Tibial nerve (tissue), 4 donors: ENCODE measurements at regions not wholly inside any gene's neighbourhood (a gene's known extent, or its start where the extent isn't known, plus 50 kb on each side); places are given as distances from the start of the nearest gene placed in this dataset.

ENCODE experiments used
- DNase-seq, 2 donors: peaks; one replicate each; pipeline ENCODE4 v3.0.0-alpha.2; 2019; ENCODE audit warnings: low spot score in 2 of 2
- H3K27ac ChIP-seq, 4 donors: fragments of 200-600 bp; sonication (generic) in 3 of 4; one replicate each; pipeline ENCODE4 v1.5.1; 2017 to 2019; ENCODE audit warnings: mild to moderate bottlenecking in 1 of 4
- H3K27me3 ChIP-seq, 2 donors: fragments of 200-600 bp; sonication (generic) in 1 of 2; one replicate each; pipeline versions ENCODE4 v1.5.1 to v1.6.0; 2017 to 2019
- H3K36me3 ChIP-seq, 3 donors: fragments of 200-600 bp; sonication (generic); one replicate each; pipeline ENCODE4 v1.5.1; 2018 to 2019
- H3K4me1 ChIP-seq, 4 donors: fragments of 200-600 bp; sonication (generic) in 3 of 4; one replicate each; pipeline ENCODE4 v1.5.1; 2017 to 2019
- H3K4me3 ChIP-seq, 4 donors: fragments of 200-600 bp; sonication (generic) in 3 of 4; one replicate each; pipeline ENCODE4 v1.5.1; 2017 to 2019; ENCODE audit warnings: mild to moderate bottlenecking in 1 of 4, moderate library complexity in 1 of 4
- H3K9me3 ChIP-seq, 4 donors: fragments of 200-600 bp; sonication (generic) in 3 of 4; one replicate each; pipeline ENCODE4 v1.5.1; 2017 to 2019
- CTCF ChIP-seq, 5 experiments: fragments of 200-600 bp in 3 of 5; fragments of 450-650 bp in 2 of 5; sonication (generic) in 3 of 5; IDR thresholded peaks; one replicate each; pipeline ENCODE4 v1.5.1; 2016 to 2019; ENCODE audit warnings: antibody characterized with exemption in 5 of 5, mild to moderate bottlenecking in 3 of 5, moderate library complexity in 2 of 5
- EP300 ChIP-seq, 2 donors: sonication (generic); formaldehyde crosslinking; IDR thresholded peaks; one replicate each; pipeline ENCODE4 v1.6.1; 2017; ENCODE audit warnings: antibody characterized with exemption in 2 of 2, mild to moderate bottlenecking in 1 of 2
- POLR2A ChIP-seq, 2 donors: fragments of 450-650 bp; IDR thresholded peaks; one replicate each; pipeline ENCODE4 v1.6.1; 2017; ENCODE audit warnings: antibody characterized with exemption in 2 of 2, mild to moderate bottlenecking in 2 of 2, moderate library complexity in 2 of 2
- WGBS, 2 donors: methylation state at CpG; one replicate each; pipeline ENCODE4 v1.1.5; 2018; 5-methylcytosine and 5-hydroxymethylcytosine counted together

DNA sequence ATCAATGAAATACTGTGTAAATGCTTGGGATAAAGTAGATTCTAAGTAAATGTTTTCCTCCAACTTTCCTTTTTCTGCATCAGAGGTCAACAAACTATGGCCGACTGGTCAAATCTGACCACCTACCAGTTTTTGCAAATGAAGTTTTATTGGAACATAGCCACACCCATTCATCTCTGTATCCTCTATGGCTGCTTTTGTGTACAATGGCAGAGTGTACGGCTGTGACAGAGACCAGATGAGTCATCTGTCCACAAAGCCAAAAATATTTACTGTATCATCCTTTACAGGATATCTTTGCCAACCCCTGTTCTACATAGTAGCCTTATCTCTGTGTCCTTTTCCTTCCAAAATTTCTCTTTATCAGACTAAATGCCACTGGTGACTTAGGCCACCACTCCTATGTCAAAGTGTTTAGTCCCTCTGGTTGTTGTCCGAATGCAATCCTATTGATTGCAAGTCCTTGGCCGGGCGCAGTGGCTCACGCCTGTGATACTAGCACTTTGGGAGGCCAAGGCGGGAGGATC lies 218.4 kb upstream of the KLF4 start:
- WGBS, 2 donors: 77 to 78% methylated on average over 7 of the region's 7 CpGs
- Histone ChIP-seq H3K4me1 (peaks cover 0 to 7% (median 3%) of the 10 kb centered on the region in 4 donors), H3K36me3 (no peaks in the 10 kb centered on the region), H3K9me3 (peaks cover 0 to 2% (median 0%) of the 10 kb centered on the region in 4 donors), H3K4me3 (no peak overlapping the region), H3K27ac (no peak overlapping the region), H3K27me3 (no peaks in the 10 kb centered on the region)
- no peak for TF ChIP-seq CTCF (IDR thresholded peaks at IDR 0.05)
- no peak for TF ChIP-seq POLR2A (IDR thresholded peaks at IDR 0.05)
- DNase-seq: no peak

- H3K9me3 ChIP-seq: peaks cover 0 to 3% (median 0%) of the 10 kb centered on the region in 4 donors
- no peak for TF ChIP-seq POLR2A (IDR thresholded peaks at IDR 0.05)
- TF ChIP-seq CTCF (IDR thresholded peaks at IDR 0.05): no peak
- TF ChIP-seq EP300 (IDR thresholded peaks at IDR 0.05): no peak
- H3K4me3 ChIP-seq: no peak overlapping the region
- no peaks in the 10 kb centered on the region for H3K27me3 ChIP-seq
- no peak overlapping the region for H3K27ac ChIP-seq
- DNase-seq: no peak
- WGBS, 2 donors: 27 to 30% methylated on average over 6 of the region's 6 CpGs
- H3K36me3 ChIP-seq: no peaks in the 10 kb centered on the region
- peaks cover 0 to 7% (median 3%) of the 10 kb centered on the region in 4 donors for H3K4me1 ChIP-seq
Observed at GRCh38 chr9:107707428-107707837, 217.9 kb upstream of the KLF4 start.

DNA sequence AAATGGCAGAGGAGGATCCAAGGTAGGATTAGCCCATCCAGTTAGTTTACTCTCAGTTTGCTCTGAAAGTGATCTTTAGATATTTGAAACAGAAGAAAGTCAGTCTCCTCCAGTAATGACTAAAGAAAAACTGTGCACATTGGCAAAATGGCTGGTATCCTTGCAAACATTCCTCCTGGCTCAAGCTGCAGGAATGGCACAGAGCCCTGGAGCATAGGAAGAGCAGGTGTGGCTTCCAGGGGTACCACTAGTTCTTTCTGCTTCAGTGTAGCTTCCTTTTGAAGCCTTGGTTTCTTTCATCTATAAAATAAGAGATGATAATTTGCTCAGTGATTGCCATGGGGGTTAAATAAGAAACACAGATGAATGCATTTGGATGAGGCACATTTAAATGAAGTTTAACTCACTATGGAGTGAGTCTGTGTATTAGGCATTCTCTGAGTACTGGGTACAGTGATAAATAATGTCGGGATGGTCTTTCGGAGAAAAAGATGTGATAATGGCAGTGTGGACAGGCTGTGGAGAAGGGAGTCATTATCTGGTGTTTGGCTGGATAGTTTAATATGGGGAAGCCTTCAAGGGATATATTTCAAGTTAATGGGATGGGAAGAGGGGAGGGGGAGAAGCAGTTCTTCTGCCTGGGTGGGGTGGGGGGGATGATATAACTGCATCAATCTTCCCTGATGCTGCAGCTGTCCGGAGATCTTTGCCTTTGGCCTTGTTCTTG lies 217.3 kb upstream of the KLF4 start:
- 64 to 71% methylated on average over 3 of the region's 3 CpGs for WGBS, 2 donors
- Histone ChIP-seq H3K27me3 (no peaks in the 10 kb centered on the region), H3K27ac (no peak overlapping the region), H3K4me1 (peaks cover 0 to 7% (median 2%) of the 10 kb centered on the region in 4 donors), H3K36me3 (no peaks in the 10 kb centered on the region), H3K9me3 (peaks cover 0 to 3% (median 0%) of the 10 kb centered on the region in 4 donors), H3K4me3 (no peak overlapping the region)
- no peak for DNase-seq
- TF ChIP-seq POLR2A (IDR thresholded peaks at IDR 0.05) (no peak), CTCF (IDR thresholded peaks at IDR 0.05) (no peak), EP300 (IDR thresholded peaks at IDR 0.05) (no peak)

- H3K36me3 ChIP-seq: no peaks in the 10 kb centered on the region
- 45 to 76% methylated on average over 3 of the region's 3 CpGs for WGBS, 2 donors
- H3K27ac ChIP-seq: no peak overlapping the region
- no peak for TF ChIP-seq EP300 (IDR thresholded peaks at IDR 0.05)
- no peak for TF ChIP-seq POLR2A (IDR thresholded peaks at IDR 0.05)
- no peak for TF ChIP-seq CTCF (IDR thresholded peaks at IDR 0.05)
- no peaks in the 10 kb centered on the region for H3K27me3 ChIP-seq
- H3K4me3 ChIP-seq: no peak overlapping the region
- peaks cover 0 to 3% (median 0%) of the 10 kb centered on the region in 4 donors for H3K9me3 ChIP-seq
- H3K4me1 ChIP-seq: peaks cover 0 to 7% (median 0%) of the 10 kb centered on the region in 4 donors
- DNase-seq: no peak
Observed at GRCh38 chr9:107705521-107705920, 216.0 kb upstream of the KLF4 start.

DNA sequence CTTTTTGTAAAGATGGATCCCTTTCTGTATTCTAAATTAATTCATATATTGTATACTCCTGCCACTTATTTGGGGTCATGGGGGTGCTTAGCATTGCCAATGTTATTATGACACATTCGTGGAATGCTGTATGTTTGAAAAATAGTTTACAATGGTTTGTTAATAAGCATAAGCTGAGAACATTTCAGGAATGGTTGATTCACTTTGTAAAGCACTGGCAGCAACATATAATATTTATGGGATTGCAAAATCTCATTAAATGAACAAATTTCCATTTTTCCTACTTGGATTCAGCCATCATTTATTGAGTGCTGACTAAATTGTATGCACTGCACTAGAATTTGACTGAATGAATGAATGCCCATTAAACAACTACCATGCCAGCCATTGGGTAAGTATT lies 215.2 kb upstream of the KLF4 start:
- no peak for TF ChIP-seq EP300 (IDR thresholded peaks at IDR 0.05)
- TF ChIP-seq POLR2A (IDR thresholded peaks at IDR 0.05): no peak
- no peak for TF ChIP-seq CTCF (IDR thresholded peaks at IDR 0.05)
- Histone ChIP-seq H3K27me3 (no peaks in the 10 kb centered on the region), H3K4me3 (no peak overlapping the region), H3K4me1 (peaks cover 0 to 7% (median 0%) of the 10 kb centered on the region in 4 donors), H3K27ac (no peak overlapping the region), H3K9me3 (peaks cover 0 to 3% (median 0%) of the 10 kb centered on the region in 4 donors), H3K36me3 (no peaks in the 10 kb centered on the region)
- 48 to 52% methylated on average over 1 of the region's 1 CpG for WGBS, 2 donors
- no peak for DNase-seq
